ENCODE measurements at regions not wholly inside any gene's neighbourhood (a gene's known extent, or its start where the extent isn't known, plus 50 kb on each side); places are given as distances from the start of the nearest gene placed in this dataset.

DNA sequence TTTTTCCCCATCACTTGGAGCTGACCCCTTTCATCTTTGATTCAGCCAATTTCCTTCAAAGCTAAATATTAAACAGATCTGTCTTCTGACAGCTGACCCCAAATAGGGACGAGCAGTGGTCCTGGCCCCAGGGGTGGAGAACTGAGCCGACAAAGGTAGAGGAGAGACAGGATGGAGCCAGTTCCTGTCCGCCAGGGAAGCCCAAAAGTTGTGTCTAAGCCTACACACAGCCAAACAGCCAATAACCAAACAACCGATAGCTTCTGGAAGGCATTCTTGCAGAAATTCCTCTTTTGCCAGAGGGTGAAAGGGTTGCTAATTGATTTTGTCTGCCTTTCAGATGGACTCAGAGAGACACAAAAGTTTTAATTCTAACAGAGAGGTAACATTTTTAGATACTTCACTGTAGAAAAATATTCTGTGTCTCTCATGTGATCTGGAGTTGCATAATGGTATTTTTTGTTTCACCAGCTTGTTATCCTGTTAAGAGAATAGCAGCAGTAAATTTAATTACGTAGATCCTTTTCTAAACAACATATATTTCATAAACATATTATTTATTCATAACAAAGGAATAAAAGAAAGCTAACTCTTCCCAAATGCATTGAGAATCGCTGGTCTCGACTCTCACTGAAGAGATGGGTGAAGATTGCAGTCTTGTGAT is 161.7 kb upstream of the LYZL1 start:
- H3K9me3 ChIP-seq (ENCODE audit: low read depth, low read length), result no peaks in the 10 kb centered on the region
- no peak overlapping the region for H3K27ac ChIP-seq
- H3K36me3 ChIP-seq (ENCODE audit: insufficient read depth, low read length), result no peaks in the 10 kb centered on the region
- no peak overlapping the region for H3K4me3 ChIP-seq
- no peak for DNase-seq (ENCODE audit: low read depth, low spot score)
- no peak overlapping the region for H3K9ac ChIP-seq (ENCODE audit: insufficient read length)
- no peak for TF ChIP-seq EZH2 (IDR thresholded peaks at IDR 0.05)
- TF ChIP-seq FOXP2 (optimal IDR thresholded peaks at IDR 0.05; ENCODE audit: control extremely low read depth, extremely low read length, insufficient read depth), result no peak
- TF ChIP-seq POLR2AphosphoS5 (IDR thresholded peaks at IDR 0.05; ENCODE audit: borderline replicate concordance, low read depth, low read length), result no peak

DNA sequence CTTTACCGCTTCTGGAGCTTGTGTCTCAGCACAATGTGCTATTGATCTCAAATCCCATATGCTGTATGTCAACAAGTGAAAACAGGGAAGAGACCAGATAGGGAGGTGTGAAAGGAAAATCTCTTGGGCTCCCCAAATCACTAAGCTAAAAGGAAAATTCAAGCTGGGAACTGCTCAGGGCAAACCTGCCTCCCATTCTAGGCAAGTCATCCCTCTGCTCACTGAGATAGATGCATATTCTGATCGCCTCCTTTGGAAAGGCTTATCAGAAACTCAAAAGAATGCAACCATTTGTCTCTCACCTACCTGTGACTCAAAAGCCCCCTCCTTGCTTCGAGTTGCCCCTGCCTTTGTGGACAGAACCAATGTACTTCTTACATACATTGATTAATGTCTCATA is 161.1 kb upstream of the LYZL1 start:
- no peak for DNase-seq (ENCODE audit: low read depth, low spot score)
- no peaks in the 10 kb centered on the region for H3K36me3 ChIP-seq (ENCODE audit: insufficient read depth, low read length)
- TF ChIP-seq EZH2 (IDR thresholded peaks at IDR 0.05) (no peak), POLR2AphosphoS5 (IDR thresholded peaks at IDR 0.05; ENCODE audit: borderline replicate concordance, low read depth, low read length) (no peak), FOXP2 (optimal IDR thresholded peaks at IDR 0.05; ENCODE audit: control extremely low read depth, extremely low read length, insufficient read depth) (no peak)
- H3K9ac ChIP-seq (ENCODE audit: insufficient read length), result no peak overlapping the region
- no peak overlapping the region for H3K27ac ChIP-seq
- H3K9me3 ChIP-seq (ENCODE audit: low read depth, low read length), result no peaks in the 10 kb centered on the region
- no peak overlapping the region for H3K4me3 ChIP-seq

DNA sequence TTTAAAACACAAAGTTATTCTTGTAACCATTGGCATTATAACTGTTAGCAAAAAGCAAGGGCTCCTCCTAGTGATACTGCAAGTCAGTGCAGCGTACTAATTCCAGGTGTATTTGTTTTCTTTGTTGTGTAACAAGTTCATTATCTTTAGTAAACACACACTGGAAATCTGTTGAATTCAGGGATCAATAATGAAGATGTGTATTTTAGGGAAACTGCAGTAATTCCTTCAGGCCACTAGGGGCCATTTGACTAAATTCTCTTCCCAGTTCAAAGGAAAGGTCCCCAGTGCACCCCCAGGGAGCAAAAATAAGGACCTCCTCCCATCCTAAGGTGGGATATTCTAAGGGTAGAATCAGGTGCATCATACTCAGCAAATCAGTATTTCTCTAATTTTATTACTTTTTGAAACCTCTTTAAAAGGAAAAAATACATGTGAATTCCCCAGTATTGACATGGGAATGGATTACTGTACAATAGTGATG is 158.6 kb upstream of the LYZL1 start:
- TF ChIP-seq EZH2 (IDR thresholded peaks at IDR 0.05) (no peak), FOXP2 (optimal IDR thresholded peaks at IDR 0.05; ENCODE audit: control extremely low read depth, extremely low read length, insufficient read depth) (no peak), POLR2AphosphoS5 (IDR thresholded peaks at IDR 0.05; ENCODE audit: borderline replicate concordance, low read depth, low read length) (no peak)
- no peak overlapping the region for H3K9ac ChIP-seq (ENCODE audit: insufficient read length)
- H3K36me3 ChIP-seq (ENCODE audit: insufficient read depth, low read length), result no peaks in the 10 kb centered on the region
- H3K4me3 ChIP-seq, result no peak overlapping the region
- no peak overlapping the region for H3K27ac ChIP-seq
- no peaks in the 10 kb centered on the region for H3K9me3 ChIP-seq (ENCODE audit: low read depth, low read length)
- DNase-seq (ENCODE audit: low read depth, low spot score), result no peak

- no peaks in the 10 kb centered on the region for H3K9me3 ChIP-seq (ENCODE audit: low read depth, low read length)
- TF ChIP-seq FOXP2 (optimal IDR thresholded peaks at IDR 0.05; ENCODE audit: control extremely low read depth, extremely low read length, insufficient read depth) (no peak), EZH2 (IDR thresholded peaks at IDR 0.05) (no peak), POLR2AphosphoS5 (IDR thresholded peaks at IDR 0.05; ENCODE audit: borderline replicate concordance, low read depth, low read length) (no peak)
- H3K9ac ChIP-seq (ENCODE audit: insufficient read length), result no peak overlapping the region
- H3K27ac ChIP-seq, result no peak overlapping the region
- no peak for DNase-seq (ENCODE audit: low read depth, low spot score)
- no peaks in the 10 kb centered on the region for H3K36me3 ChIP-seq (ENCODE audit: insufficient read depth, low read length)
- no peak overlapping the region for H3K4me3 ChIP-seq
Observed at GRCh38 chr10:29131952-29132547, 156.8 kb upstream of the LYZL1 start.

DNA sequence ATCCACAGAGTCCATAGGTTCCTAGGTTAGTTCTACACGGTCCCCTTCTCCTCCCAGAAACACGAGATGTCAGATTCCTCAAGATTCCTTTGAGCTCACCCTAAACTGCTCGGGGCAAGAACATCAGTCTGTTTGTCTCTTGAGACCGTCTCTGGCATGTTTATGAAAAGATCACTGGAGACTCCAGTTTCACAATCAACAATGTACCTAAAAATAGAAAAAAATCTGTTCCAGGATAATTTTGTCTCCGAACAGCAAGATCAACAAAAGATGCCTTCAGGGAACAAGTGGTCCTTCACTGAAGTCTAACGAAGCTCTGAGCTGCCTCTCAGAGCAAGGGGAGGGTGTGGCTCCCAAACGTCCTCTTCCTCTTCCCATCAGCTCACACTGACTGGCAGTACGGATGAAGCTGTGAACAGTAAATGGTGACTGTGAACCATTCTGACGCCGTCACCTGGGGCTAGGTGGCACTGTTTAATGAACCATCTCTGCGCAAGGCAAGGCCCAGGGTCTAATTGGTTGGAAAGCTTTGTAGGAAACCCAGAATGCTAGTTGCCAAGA is 156.2 kb upstream of the LYZL1 start:
- Histone ChIP-seq H3K36me3 (ENCODE audit: insufficient read depth, low read length) (no peaks in the 10 kb centered on the region), H3K27ac (no peak overlapping the region), H3K9me3 (ENCODE audit: low read depth, low read length) (no peaks in the 10 kb centered on the region), H3K9ac (ENCODE audit: insufficient read length) (no peak overlapping the region), H3K4me3 (no peak overlapping the region)
- TF ChIP-seq POLR2AphosphoS5 (IDR thresholded peaks at IDR 0.05; ENCODE audit: borderline replicate concordance, low read depth, low read length) (no peak), FOXP2 (optimal IDR thresholded peaks at IDR 0.05; ENCODE audit: control extremely low read depth, extremely low read length, insufficient read depth) (no peak), EZH2 (IDR thresholded peaks at IDR 0.05) (no peak)
- no peak for DNase-seq (ENCODE audit: low read depth, low spot score)

DNA sequence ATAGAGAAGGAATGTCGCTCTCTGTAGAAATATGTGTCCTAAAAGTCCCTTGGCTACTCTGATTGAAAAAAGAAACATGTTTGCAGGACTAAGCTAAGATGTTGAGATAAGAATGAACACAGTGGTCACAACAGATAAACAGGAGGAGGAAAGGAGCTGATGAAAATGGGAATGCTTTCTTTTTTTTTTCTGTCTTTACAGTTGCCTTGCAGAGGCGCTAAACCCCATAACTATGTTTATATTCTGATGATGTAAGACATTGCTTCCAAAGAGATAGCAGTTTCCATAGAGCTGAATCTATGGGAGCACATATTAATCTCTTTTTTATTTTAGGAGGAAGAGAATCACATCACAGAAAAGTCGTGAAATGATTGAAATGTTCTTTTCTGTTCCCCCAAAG is 153.5 kb upstream of the LYZL1 start:
- Histone ChIP-seq H3K27ac (no peak overlapping the region), H3K9me3 (ENCODE audit: low read depth, low read length) (no peaks in the 10 kb centered on the region), H3K36me3 (ENCODE audit: insufficient read depth, low read length) (no peaks in the 10 kb centered on the region), H3K9ac (ENCODE audit: insufficient read length) (no peak overlapping the region), H3K4me3 (no peak overlapping the region)
- TF ChIP-seq POLR2AphosphoS5 (IDR thresholded peaks at IDR 0.05; ENCODE audit: borderline replicate concordance, low read depth, low read length) (no peak), EZH2 (IDR thresholded peaks at IDR 0.05) (no peak), FOXP2 (optimal IDR thresholded peaks at IDR 0.05; ENCODE audit: control extremely low read depth, extremely low read length, insufficient read depth) (no peak)
- no peak for DNase-seq (ENCODE audit: low read depth, low spot score)

DNA sequence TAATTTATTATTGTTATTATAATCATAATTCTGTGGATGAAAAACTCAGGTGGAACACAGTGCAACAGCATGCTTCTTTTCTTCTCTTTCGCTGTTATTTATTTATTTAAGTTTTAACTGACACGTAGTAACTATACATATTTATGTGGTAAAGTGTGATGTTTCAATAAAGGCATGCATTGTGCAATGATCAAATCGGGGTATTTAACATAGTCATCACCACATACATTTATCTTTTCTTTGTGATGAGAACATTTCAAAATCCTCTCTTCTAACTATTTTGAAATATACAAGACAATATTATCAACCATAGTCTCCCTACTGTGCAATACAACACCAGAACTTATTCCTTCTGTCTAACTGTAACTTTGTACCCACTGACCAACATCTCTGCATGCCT is 152.5 kb upstream of the LYZL1 start:
- DNase-seq (ENCODE audit: low read depth, low spot score), result no peak
- no peak overlapping the region for H3K4me3 ChIP-seq
- no peak overlapping the region for H3K9ac ChIP-seq (ENCODE audit: insufficient read length)
- no peaks in the 10 kb centered on the region for H3K9me3 ChIP-seq (ENCODE audit: low read depth, low read length)
- TF ChIP-seq EZH2 (IDR thresholded peaks at IDR 0.05) (no peak), FOXP2 (optimal IDR thresholded peaks at IDR 0.05; ENCODE audit: control extremely low read depth, extremely low read length, insufficient read depth) (no peak), POLR2AphosphoS5 (IDR thresholded peaks at IDR 0.05; ENCODE audit: borderline replicate concordance, low read depth, low read length) (no peak)
- no peaks in the 10 kb centered on the region for H3K36me3 ChIP-seq (ENCODE audit: insufficient read depth, low read length)
- H3K27ac ChIP-seq, result no peak overlapping the region

DNA sequence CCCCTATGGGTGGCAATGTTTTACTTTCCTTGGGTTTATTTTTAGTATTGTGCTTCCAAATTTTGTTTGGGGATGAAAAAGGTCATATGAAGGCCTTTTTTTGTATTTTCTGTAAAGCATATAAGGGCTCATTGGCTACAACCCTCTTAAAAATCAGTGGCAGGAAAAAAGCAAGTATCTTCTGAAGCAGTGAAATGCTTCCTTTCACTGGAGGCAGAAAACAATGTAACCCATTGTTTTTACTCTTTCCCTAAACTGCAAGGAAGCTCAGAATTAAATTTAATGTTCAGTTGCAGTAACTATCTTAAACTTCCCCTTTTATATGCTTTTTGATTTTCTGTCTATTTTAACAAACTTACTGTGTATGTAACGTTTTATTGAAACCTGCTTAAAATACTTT is 148.7 kb upstream of the LYZL1 start:
- H3K9me3 ChIP-seq (ENCODE audit: low read depth, low read length), result no peaks in the 10 kb centered on the region
- TF ChIP-seq FOXP2 (optimal IDR thresholded peaks at IDR 0.05; ENCODE audit: control extremely low read depth, extremely low read length, insufficient read depth), result no peak
- no peak for TF ChIP-seq POLR2AphosphoS5 (IDR thresholded peaks at IDR 0.05; ENCODE audit: borderline replicate concordance, low read depth, low read length)
- no peak for TF ChIP-seq EZH2 (IDR thresholded peaks at IDR 0.05)
- H3K9ac ChIP-seq (ENCODE audit: insufficient read length), result no peak overlapping the region
- no peak overlapping the region for H3K27ac ChIP-seq
- H3K36me3 ChIP-seq (ENCODE audit: insufficient read depth, low read length), result no peaks in the 10 kb centered on the region
- no peak overlapping the region for H3K4me3 ChIP-seq
- no peak for DNase-seq (ENCODE audit: low read depth, low spot score)
